ENCODE measurements at regions not wholly inside any gene's neighbourhood (a gene's known extent, or its start where the extent isn't known, plus 50 kb on each side); places are given as distances from the start of the nearest gene placed in this dataset.

DNA sequence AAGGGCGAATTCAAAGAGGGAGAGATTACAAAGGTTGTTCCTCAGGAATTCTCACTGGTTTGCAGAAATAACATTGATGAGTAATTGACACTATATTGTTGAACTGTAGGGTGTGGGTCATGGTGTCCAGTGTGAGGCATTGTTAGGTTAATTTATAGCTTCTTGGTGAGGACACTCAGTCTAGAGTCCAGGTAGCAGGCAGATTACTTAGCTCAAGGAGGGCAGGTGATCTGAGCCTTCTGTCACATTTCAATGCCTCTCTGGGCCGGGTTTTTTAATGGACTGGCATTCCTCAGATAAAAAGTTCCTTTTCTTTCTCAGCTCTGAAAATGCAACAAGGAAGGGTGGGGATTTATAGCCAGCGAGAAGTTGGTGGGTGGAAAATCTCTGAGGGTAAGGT lies 194.2 kb upstream of the PROK2 start:
- Mint-ChIP-seq H3K27me3 (peaks cover 5 to 12% of the 10 kb centered on the region in 2 donors), H3K9me3 (peaks cover 0 to 2% (median 0%) of the 10 kb centered on the region in 8 donors), H3K4me1 (peaks cover 2 to 13% (median 11%) of the 10 kb centered on the region in 4 donors), H3K36me3 (no peaks in the 10 kb centered on the region), H3K27ac (peak overlapping the region in 1 of 7 donors; percentile 12), H3K4me3 (no peak overlapping the region)
- Histone ChIP-seq H3K27ac (ENCODE audit: low read depth, low read length) (no peak overlapping the region), H3K27me3 (ENCODE audit: insufficient read depth, low read length) (no peaks in the 10 kb centered on the region), H3K4me3 (ENCODE audit: low read length in 2 of 2) (no peak overlapping the region), H3K4me1 (ENCODE audit: insufficient read depth, low read length) (peaks cover 6% of the 10 kb centered on the region), H3K36me3 (ENCODE audit: insufficient read depth, low read length) (no peaks in the 10 kb centered on the region), H3K9me3 (ENCODE audit: control insufficient read depth in 1 of 2, low read length in 2 of 2) (no peaks in the 10 kb centered on the region)
- ChIA-PET CTCF (ENCODE audit: partially characterized antibody) (no interaction called here), POLR2A (ENCODE audit: partially characterized antibody) (no interaction called here)
- intact Hi-C loops (cut with micrococcal nuclease): no loop called here
- DNase-seq: no peak

DNA sequence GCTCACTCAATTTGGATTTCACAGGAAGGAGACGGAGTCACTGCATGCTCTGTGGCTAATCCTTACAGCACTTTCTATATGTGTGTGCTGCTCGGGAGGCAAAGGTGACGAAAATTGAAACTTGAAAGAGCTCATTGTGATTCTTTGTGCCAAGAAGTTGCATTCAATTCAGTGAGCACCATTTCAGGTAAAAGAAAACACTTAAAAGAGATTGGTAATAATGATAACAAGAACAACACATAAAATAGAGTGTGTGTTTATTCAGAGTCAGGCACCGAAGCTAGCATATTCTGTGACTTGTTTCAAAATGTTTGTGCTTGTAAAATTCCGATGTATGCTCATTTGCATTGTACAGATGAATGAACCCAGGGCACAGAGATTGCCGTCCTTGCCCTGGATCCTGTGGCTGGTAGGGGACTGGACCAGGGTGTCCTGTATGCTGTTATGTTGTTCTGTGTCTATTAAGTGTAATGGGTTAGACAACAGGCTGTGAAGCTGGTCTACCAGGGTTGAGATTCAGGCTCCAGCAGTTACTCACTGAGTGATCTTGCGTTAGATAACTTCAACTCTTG lies 193.3 kb upstream of the PROK2 start:
- no peak overlapping the region for H3K27ac Mint-ChIP-seq
- DNase-seq: no peak

DNA sequence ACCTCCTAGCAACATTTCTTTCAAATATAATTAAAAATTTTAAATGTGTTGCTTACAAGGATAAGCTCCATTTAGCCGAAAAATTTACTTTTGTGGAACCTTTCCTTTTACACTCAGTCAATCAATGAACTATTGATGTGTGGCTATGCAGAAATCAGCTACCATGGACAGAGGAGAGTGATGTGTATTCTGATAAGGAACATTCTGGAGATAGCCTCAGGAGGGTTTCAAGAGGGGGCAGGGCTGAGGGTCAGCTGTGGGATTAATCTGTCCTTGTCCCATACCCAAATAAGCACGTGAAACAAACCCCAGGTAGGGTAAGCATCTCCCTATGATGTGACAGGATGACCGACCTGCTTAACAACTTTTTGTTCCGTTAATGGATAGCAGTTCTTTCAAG lies 192.6 kb upstream of the PROK2 start:
- Mint-ChIP-seq H3K9me3 (peaks cover 0 to 2% (median 0%) of the 10 kb centered on the region in 8 donors), H3K4me3 (no peak overlapping the region), H3K27me3 (peaks cover 5 to 14% of the 10 kb centered on the region in 2 donors), H3K4me1 (peaks cover 2 to 12% (median 11%) of the 10 kb centered on the region in 4 donors), H3K27ac (no peak overlapping the region), H3K36me3 (no peaks in the 10 kb centered on the region)
- Histone ChIP-seq H3K27ac (ENCODE audit: low read depth, low read length) (no peak overlapping the region), H3K36me3 (ENCODE audit: insufficient read depth, low read length) (no peaks in the 10 kb centered on the region), H3K9me3 (ENCODE audit: control insufficient read depth in 1 of 2, low read length in 2 of 2) (no peaks in the 10 kb centered on the region), H3K4me3 (ENCODE audit: low read length in 2 of 2) (no peak overlapping the region), H3K27me3 (ENCODE audit: insufficient read depth, low read length) (no peaks in the 10 kb centered on the region), H3K4me1 (ENCODE audit: insufficient read depth, low read length) (peaks cover 6% of the 10 kb centered on the region)
- ChIA-PET CTCF (ENCODE audit: partially characterized antibody) (no interaction called here), POLR2A (ENCODE audit: partially characterized antibody) (no interaction called here)
- DNase-seq: no peak
- intact Hi-C loops (cut with micrococcal nuclease): no loop called here

More for the DNA sequence above, 193.3 kb upstream of the PROK2 start:
- ChIA-PET POLR2A (ENCODE audit: partially characterized antibody) (no interaction called here), CTCF (ENCODE audit: partially characterized antibody) (no interaction called here)
- Histone ChIP-seq H3K36me3 (ENCODE audit: insufficient read depth, low read length) (no peaks in the 10 kb centered on the region), H3K9me3 (ENCODE audit: control insufficient read depth in 1 of 2, low read length in 2 of 2) (no peaks in the 10 kb centered on the region), H3K27me3 (ENCODE audit: insufficient read depth, low read length) (no peaks in the 10 kb centered on the region), H3K27ac (ENCODE audit: low read depth, low read length) (no peak overlapping the region), H3K4me3 (ENCODE audit: low read length in 2 of 2) (no peak overlapping the region), H3K4me1 (ENCODE audit: insufficient read depth, low read length) (peaks cover 6% of the 10 kb centered on the region)
- Mint-ChIP-seq H3K9me3 (peaks cover 0 to 2% (median 0%) of the 10 kb centered on the region in 8 donors), H3K4me3 (peak overlapping the region in 3 of 8 donors; percentile 10 to 24 (median 12)), H3K27me3 (peaks cover 5 to 10% of the 10 kb centered on the region in 2 donors), H3K4me1 (peaks cover 2 to 12% (median 11%) of the 10 kb centered on the region in 4 donors), H3K36me3 (no peaks in the 10 kb centered on the region)
- intact Hi-C loops (cut with micrococcal nuclease): no loop called here

DNA sequence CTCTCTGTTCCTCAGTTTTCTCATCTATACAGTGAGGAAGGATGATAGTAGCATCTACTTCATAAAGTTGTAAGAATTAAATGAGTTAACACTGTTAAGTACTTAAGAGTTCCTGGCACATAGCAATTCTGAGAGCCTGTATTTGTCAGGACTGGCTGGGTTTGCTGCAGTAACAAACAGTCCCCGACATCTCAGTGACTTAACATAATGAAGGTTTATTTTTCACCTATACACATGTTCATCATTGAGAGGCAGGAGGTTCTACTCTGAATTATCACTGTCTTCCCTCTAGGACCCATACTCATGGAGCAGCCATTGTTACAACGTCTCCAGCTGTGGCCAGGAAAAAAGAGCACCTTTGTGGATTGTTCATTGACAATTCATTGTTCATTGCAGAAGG lies 190.6 kb upstream of the PROK2 start:
- Histone ChIP-seq H3K36me3 (ENCODE audit: insufficient read depth, low read length) (no peaks in the 10 kb centered on the region), H3K27ac (ENCODE audit: low read depth, low read length) (no peak overlapping the region), H3K27me3 (ENCODE audit: insufficient read depth, low read length) (no peaks in the 10 kb centered on the region), H3K4me1 (ENCODE audit: insufficient read depth, low read length) (peaks cover 6% of the 10 kb centered on the region), H3K4me3 (ENCODE audit: low read length in 2 of 2) (no peak overlapping the region), H3K9me3 (ENCODE audit: control insufficient read depth in 1 of 2, low read length in 2 of 2) (no peaks in the 10 kb centered on the region)
- no peaks in the 10 kb centered on the region for H3K36me3 Mint-ChIP-seq
- no peak for DNase-seq
- peaks cover 6 to 26% of the 10 kb centered on the region in 2 donors for H3K27me3 Mint-ChIP-seq
- H3K4me3 Mint-ChIP-seq: no peak overlapping the region
- no peak overlapping the region for H3K27ac Mint-ChIP-seq
- peaks cover 2 to 12% (median 11%) of the 10 kb centered on the region in 4 donors for H3K4me1 Mint-ChIP-seq
- CTCF ChIA-PET (ENCODE audit: partially characterized antibody): no interaction called here
- POLR2A ChIA-PET (ENCODE audit: partially characterized antibody): no interaction called here
- intact Hi-C loops (cut with micrococcal nuclease): no loop called here
- peaks cover 0 to 3% (median 0%) of the 10 kb centered on the region in 8 donors for H3K9me3 Mint-ChIP-seq

DNA sequence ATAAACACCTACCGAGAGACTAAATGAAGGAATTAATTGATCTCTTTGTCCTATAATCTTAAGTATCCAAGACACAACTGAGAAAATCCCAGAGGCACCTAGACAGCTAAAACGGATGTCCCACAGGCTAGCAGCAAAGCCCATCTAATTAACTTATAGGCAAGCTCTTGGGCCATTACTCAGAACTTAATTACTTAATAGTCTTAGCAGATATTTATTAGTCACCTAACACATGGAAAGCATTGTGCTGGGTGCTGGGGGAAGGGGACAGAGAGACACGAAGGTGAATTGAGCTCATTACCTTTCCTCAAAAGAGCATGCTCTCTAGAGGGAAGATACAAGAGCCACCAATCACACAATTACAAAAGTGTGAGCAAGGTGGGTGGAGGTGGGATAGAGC lies 189.8 kb upstream of the PROK2 start:
- Mint-ChIP-seq H3K4me1 (peaks cover 2 to 12% (median 11%) of the 10 kb centered on the region in 4 donors), H3K9me3 (peaks cover 0 to 3% (median 0%) of the 10 kb centered on the region in 8 donors), H3K27ac (no peak overlapping the region), H3K36me3 (no peaks in the 10 kb centered on the region), H3K4me3 (no peak overlapping the region), H3K27me3 (peaks cover 6 to 26% of the 10 kb centered on the region in 2 donors)
- POLR2A ChIA-PET (ENCODE audit: partially characterized antibody): no interaction called here
- no peaks in the 10 kb centered on the region for H3K27me3 ChIP-seq (ENCODE audit: insufficient read depth, low read length)
- CTCF ChIA-PET (ENCODE audit: partially characterized antibody): no interaction called here
- H3K4me3 ChIP-seq (ENCODE audit: low read length in 2 of 2): no peak overlapping the region
- no peak for DNase-seq
- intact Hi-C loops (cut with micrococcal nuclease): no loop called here
- H3K36me3 ChIP-seq (ENCODE audit: insufficient read depth, low read length): no peaks in the 10 kb centered on the region
- H3K9me3 ChIP-seq (ENCODE audit: control insufficient read depth in 1 of 2, low read length in 2 of 2): no peaks in the 10 kb centered on the region
- H3K27ac ChIP-seq (ENCODE audit: low read depth, low read length): no peak overlapping the region
- H3K4me1 ChIP-seq (ENCODE audit: insufficient read depth, low read length): peaks cover 6% of the 10 kb centered on the region

DNA sequence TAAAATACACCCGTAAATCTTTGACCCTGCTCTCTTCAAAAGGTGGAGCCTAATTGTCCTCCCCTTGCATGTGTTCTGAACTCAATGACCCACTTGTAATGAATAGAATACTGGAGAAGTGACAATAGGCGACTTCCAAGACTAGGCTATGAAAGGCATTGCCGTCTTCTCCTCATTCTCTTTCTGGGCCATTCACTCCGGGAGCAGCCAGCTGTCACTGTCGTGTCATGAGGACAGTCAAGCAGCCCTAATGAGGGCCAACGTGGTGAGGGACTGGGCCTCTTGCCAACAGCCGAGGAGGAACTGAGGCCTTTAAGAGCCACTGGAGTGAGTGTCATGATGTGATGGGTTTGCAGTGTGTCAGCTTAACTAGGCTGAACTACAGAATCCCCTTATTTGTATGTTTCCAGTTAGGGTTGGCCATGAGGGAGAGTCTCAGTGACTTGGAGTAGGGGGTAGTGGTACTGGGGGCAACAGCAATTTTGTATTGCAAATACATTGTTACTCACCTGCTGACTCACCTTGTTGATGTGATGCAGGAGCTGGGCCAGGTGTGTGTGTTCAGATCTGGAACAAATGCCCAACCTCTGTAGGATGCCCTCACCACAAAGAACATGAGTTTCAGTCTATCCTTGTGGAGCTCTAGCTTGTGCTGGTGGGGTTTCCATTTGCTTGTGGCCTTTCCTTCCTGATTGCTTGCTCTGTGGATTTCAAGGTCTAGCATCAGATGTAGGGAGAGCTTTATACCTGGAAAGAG lies 188.5 kb upstream of the PROK2 start:
- no peaks in the 10 kb centered on the region for H3K9me3 ChIP-seq (ENCODE audit: control insufficient read depth in 1 of 2, low read length in 2 of 2)
- H3K27me3 ChIP-seq (ENCODE audit: insufficient read depth, low read length): no peaks in the 10 kb centered on the region
- ChIA-PET POLR2A (ENCODE audit: partially characterized antibody) (no interaction called here), CTCF (ENCODE audit: partially characterized antibody) (no interaction called here)
- H3K4me1 ChIP-seq (ENCODE audit: insufficient read depth, low read length): peaks cover 6% of the 10 kb centered on the region
- intact Hi-C loops (cut with micrococcal nuclease): no loop called here
- no peaks in the 10 kb centered on the region for H3K36me3 ChIP-seq (ENCODE audit: insufficient read depth, low read length)
- H3K9me3 Mint-ChIP-seq: peaks cover 0 to 3% (median 0%) of the 10 kb centered on the region in 8 donors
- peaks cover 2 to 7% (median 6%) of the 10 kb centered on the region in 4 donors for H3K4me1 Mint-ChIP-seq
- H3K27ac Mint-ChIP-seq: no peak overlapping the region
- no peaks in the 10 kb centered on the region for H3K36me3 Mint-ChIP-seq
- H3K4me3 ChIP-seq (ENCODE audit: low read length in 2 of 2): no peak overlapping the region
- peak overlapping the region in 1 of 8 donors; percentile 18 for H3K4me3 Mint-ChIP-seq
- H3K27ac ChIP-seq (ENCODE audit: low read depth, low read length): no peak overlapping the region
- H3K27me3 Mint-ChIP-seq: peaks cover 6 to 21% of the 10 kb centered on the region in 2 donors
- DNase-seq: no peak

DNA sequence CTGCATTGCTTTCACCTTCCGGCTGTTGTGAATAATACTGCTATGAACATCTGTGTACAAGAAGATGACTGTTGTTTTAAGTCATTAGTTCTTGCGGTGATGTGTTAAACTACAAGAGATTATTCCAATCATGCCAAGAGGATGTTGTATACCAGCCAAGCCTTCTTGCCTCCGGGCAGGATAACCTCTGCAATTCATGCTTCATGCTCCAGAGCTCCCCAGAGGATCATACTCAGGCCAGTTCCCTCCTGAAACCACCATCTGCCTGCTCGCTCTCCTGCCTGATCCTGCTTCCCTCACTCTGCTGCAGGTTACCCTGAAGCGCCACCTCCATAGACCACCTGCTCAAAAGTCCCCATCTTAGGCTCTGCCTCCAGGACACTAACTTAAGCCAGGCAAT lies 187.1 kb upstream of the PROK2 start:
- Mint-ChIP-seq H3K27ac (no peak overlapping the region), H3K9me3 (peaks cover 0 to 3% (median 0%) of the 10 kb centered on the region in 8 donors), H3K36me3 (no peaks in the 10 kb centered on the region), H3K4me3 (no peak overlapping the region), H3K27me3 (peaks cover 4 to 18% of the 10 kb centered on the region in 2 donors), H3K4me1 (no peaks in the 10 kb centered on the region)
- Histone ChIP-seq H3K4me1 (ENCODE audit: insufficient read depth, low read length) (no peaks in the 10 kb centered on the region), H3K27ac (ENCODE audit: low read depth, low read length) (no peak overlapping the region), H3K36me3 (ENCODE audit: insufficient read depth, low read length) (no peaks in the 10 kb centered on the region), H3K9me3 (ENCODE audit: control insufficient read depth in 1 of 2, low read length in 2 of 2) (no peaks in the 10 kb centered on the region), H3K27me3 (ENCODE audit: insufficient read depth, low read length) (no peaks in the 10 kb centered on the region), H3K4me3 (ENCODE audit: low read length in 2 of 2) (no peak overlapping the region)
- ChIA-PET POLR2A (ENCODE audit: partially characterized antibody) (no interaction called here), CTCF (ENCODE audit: partially characterized antibody) (no interaction called here)
- no peak for DNase-seq
- intact Hi-C loops (cut with micrococcal nuclease): no loop called here

Measured in CD4-positive, alpha-beta memory T cell (primary cell).